Mucosa of gallbladder (tissue), 1 donor: ENCODE measurements at regions not wholly inside any gene's neighbourhood (a gene's known extent, or its start where the extent isn't known, plus 50 kb on each side); places are given as distances from the start of the nearest gene placed in this dataset.
A peak's percentile ranks its signal among the peaks of the same experiment; 100 is the strongest.
"Not testable (repeated sequence)": the region's sequence is repeated elsewhere in the genome, so short reads cannot be mapped to it uniquely, and the experiment has no call there.

Source experiments
- DNase-seq: peaks from one replicate; pipeline ENCODE4 v3.0.0-alpha.2; 2020; ENCODE audit warnings: low spot score
- donor health status: DM: no; HTN: no; CAD: no.

DNA sequence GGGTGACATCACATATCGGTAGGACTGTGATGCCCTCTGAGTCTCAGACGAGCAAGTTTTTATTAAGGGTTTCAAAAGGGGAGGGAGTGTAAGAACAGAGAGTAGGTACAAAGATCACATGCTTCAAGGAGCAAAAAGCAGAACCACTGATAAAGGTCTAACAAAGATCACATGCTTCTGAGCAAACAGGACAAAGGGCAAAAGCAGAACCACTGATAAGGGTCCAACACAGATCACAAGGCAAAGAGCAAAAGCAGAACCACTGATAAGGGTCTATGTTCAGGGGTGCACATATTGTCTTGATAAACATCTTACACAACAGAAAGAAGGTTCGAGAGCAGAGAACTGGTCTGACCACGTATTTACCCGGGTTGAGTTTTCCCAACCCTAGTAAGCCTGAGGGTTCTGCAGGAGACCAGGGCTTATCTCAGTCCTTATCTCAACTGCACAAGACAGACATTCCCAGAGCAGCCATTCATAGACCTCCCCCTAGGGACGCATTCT lies 604.2 kb upstream of the GYPC start:
- peak; percentile 13 for DNase-seq

DNA sequence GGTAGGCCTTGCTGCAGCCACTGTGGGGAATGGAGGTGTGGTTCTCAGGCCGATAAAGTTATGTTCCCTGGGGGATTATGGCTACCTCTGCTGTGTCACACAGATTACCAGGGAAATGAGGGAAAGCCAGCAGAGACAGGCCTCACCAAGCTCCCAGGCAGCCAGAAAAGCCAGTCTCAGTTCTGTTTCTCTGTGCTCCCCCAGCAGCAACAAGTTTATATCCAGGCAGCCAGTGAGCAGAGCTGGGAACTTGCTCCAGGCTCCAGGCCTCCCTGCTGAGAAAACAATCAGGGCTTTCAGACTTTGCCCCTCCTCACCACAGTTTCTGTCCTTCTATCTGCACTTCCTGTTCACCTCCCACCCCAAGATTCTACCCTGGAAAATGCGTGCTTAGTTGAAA lies 596.6 kb upstream of the GYPC start:
- no peak for DNase-seq

- DNase-seq: no peak
Measured at GRCh38 chr2:126085011-126085795, 570.8 kb upstream of the GYPC start.

DNA sequence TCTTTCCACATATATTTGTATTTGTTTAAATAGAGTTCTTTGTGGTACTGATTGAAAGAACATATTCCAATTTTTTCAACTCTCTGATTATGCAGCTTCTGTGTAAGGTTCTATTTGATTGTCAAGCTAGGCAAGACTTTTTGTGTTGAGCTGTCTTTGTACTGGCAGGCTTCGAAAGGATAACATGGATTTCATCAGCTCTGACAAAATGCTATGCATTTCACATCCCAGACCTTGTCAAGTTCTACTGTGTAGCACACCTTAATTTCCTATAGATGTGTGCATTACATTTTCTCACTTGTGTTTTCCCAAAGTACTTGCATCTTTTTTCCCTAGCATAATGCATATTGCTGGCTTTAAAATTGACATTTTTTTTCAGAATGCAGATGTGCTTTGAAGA lies 555.0 kb upstream of the GYPC start:
- DNase-seq: no peak

GRCh38 chr2:126106006-126106405 lies 550.0 kb upstream of the GYPC start:
- DNase-seq: no peak

DNA sequence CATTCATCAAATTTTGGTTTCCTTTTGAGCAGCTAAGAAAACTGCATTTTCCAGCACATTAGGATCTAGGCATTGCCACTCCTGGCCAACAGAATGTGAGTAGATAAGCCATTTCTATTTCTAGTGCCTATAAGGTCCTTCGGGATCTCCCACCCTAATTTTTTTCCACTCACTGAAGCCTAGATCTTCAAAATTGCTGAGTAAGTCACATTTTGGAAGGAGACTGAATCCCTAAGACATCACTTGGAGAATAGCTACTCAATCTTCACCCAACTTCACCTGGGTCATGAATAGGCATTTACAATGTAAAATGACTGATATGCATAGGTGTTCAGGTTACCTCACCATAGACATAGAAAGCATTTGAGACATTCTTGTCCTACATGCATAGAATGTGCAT lies 548.1 kb upstream of the GYPC start:
- DNase-seq: no peak

- no peak for DNase-seq
Measured at GRCh38 chr2:126115975-126116374, 540.0 kb upstream of the GYPC start.

- DNase-seq: no peak
Measured at GRCh38 chr2:126117886-126118285, 538.1 kb upstream of the GYPC start.

- DNase-seq: no peak
Measured at GRCh38 chr2:126145752-126146151, 510.2 kb upstream of the GYPC start.

DNA sequence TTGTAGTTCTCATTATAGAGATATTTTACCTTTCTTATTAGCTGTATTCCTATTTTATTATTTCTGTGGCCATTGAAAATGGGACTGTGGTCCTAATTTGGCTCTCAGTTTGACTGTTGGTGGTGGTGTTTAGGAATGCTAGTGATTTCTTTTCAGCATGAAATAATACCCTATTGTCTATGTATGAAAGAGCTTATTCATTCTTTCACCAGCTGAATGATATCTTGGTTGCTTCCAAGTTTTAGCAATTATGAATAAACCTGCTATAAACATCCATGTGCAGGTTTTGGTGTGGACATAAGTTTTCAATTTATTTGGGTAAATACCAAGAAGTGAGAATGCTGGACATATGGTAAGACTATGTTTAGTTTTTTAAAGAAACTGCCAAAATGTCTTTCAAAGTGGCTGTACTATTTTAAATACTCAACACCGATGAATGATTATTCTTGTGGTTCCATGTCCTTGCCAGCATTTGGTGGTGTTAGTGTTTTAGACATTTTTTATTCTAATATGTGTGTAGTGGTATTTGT lies 501.6 kb upstream of the GYPC start:
- DNase-seq: no peak

DNA sequence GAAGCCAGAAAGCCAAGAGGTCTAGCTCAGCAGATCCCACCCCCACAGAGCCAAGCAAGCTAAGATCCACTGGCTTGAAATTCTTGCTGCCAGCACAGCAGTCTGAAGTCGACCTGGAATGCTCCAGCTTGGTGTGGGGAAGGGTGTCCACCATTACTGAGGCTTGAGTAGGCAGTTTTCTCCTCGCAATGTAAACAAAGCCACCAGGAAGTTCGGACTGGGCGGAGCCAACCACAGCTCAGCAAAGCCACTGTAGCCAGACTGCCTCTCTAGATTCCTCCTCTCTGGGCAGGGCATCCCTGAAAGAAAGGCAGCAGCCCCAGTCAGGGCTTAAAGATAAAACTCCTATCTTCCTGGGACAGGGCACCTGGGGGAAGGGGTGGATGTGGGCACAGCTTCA lies 495.0 kb upstream of the GYPC start:
- DNase-seq: not testable (repeated sequence)

DNA sequence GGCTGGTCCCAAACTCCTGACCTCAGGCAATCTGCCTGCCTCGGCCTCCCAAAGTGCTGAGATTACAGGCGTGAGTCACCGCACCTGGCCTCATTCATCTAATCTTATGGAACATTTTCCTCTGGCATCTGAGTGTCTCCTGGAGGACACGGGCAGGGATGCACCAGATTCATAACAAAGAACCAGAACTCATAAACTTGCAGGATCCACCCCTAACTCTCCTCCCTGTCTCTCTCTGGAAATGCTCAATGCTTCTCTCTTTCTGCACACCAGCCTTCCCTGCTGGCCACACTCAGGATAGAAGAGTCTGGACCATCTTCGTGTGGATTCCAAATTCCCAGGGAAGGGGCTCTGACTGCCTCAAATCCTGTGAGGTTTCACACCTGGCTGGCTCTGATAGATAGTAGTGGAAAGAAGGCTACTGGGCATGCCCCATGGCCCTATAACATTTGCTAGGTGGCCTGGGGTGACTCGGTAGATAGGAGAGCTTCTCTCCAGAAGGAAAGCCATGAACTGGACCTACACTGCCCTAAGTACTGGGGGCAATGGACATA lies 483.2 kb upstream of the GYPC start:
- DNase-seq: no peak

DNA sequence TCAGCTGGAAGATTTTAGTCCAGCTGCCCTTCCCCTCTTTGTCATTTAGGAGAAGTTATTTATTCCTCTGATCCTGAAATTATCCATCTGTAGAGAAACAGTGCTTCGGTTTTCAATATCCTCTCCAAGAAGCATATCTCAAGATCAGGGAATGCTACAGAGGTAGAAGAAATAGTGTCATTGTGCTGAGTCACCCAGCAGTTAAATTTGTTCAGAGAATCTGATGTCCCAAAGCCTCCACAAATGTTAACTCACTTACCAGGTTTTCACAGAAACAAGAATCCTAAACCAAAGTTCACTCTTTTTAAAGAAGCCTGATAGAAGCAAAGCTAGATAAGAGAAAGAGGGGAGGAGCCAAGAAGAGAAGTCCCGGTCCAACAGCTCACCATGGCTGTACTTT lies 480.7 kb upstream of the GYPC start:
- no peak for DNase-seq

GRCh38 chr2:126177479-126177878 lies 478.5 kb upstream of the GYPC start:
- no peak for DNase-seq

- no peak for DNase-seq
Measured at GRCh38 chr2:126187668-126188067, 468.3 kb upstream of the GYPC start.

- DNase-seq: no peak
Measured at GRCh38 chr2:126189527-126189926, 466.4 kb upstream of the GYPC start.

- no peak for DNase-seq
Measured at GRCh38 chr2:126200538-126200937, 455.4 kb upstream of the GYPC start.

GRCh38 chr2:126208266-126208665 lies 447.7 kb upstream of the GYPC start:
- DNase-seq: no peak

DNA sequence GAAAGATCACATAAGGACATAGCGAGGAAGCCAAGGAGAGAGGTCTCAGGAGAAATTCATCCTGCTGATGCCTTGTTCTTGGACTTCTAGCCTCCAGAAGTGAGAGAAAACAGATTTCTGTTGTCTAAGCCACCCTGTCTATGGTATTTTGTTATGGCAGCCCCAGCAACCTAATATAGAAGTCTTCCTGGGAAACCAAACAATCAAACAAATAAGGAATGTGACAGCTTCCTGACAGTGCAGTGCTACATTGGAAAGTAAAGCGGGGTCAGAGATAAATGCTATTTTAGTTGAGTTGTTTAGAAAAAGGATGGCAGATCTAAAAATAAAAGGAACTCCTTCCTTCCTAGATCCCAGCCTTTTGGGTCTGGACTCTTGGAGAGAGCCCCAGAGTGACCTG lies 443.2 kb upstream of the GYPC start:
- DNase-seq: no peak

- DNase-seq: no peak
Measured at GRCh38 chr2:126219081-126219480, 436.9 kb upstream of the GYPC start.

GRCh38 chr2:126220331-126220730 lies 435.6 kb upstream of the GYPC start:
- DNase-seq: no peak

GRCh38 chr2:126221506-126221905 lies 434.5 kb upstream of the GYPC start:
- DNase-seq: no peak

DNA sequence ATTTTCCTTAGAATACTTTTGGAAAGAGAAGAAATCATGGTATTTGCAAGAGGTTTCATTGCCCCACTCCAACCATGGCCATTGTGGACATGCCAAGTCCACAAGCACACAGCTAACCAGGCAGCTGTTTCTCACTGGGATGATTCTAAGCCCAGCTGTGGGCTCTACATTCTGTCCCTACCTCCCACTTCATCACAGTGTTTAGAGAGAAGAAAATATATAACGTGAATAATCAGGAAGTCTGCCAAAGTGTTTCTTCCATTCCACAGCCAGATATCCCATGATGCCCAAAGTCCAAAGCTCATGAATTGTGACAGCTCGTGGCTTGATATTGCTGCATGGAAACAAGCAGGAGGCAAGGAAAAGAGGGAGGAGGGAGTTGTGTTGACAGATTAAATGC lies 433.7 kb upstream of the GYPC start:
- peak; percentile 40 for DNase-seq
